DMS 273 treated with DMSO at 0.1 percent for 48 hours (cell line): ENCODE measurements at regions not wholly inside any gene's neighbourhood (a gene's known extent, or its start where the extent isn't known, plus 50 kb on each side); places are given as distances from the start of the nearest gene placed in this dataset.
"Not testable (repeated sequence)": the region's sequence is repeated elsewhere in the genome, so short reads cannot be mapped to it uniquely, and the experiment has no call there.

Experiments used
- DNase-seq: peaks from one replicate; lab custom pipeline; 2025; lab: John Stamatoyannopoulos, UW

DNA sequence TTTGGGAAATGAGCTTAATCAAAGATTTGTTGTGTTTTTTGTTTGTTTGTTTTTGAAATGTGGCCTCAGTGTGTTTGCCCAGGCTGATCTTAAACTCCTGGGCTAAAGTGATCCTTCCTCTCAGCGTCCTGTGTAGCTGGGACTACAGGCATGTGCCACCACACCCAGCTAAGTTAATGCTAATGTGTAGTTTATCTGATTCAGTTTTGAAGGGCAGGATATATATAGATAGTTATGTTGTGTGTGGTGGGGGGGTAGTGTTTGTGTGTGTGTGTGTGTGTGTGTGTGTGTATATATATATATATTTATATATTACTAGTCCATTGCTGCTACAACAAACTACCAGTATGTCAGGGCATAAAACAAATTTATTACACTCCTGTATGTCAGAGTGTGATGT lies 108.1 kb upstream of the PTPN20 start:
- DNase-seq: not testable (repeated sequence)

DNA sequence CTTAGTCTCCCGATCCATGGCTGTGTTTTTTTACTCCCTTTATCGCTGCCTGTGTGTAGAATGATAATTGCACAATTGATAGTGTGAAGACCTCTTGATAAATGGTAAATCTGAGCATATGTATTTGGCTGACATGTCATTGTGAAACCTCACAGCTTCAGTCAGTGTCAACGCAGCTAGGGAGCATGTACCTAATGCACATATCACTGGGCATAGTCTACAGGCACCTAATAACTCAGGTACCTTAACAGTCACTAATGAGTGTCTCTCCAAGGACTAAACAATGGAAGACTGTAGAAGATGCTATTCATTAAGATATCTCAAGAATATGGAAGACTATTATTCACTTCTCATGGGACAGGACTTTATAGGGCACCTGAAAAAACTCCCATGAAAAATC lies 101.0 kb upstream of the PTPN20 start:
- not testable (repeated sequence) for DNase-seq

GRCh38 chr10:46816126-46816525 lies 95.1 kb upstream of the PTPN20 start:
- DNase-seq: not testable (repeated sequence)

GRCh38 chr10:46840393-46841050 lies 70.7 kb upstream of the PTPN20 start:
- DNase-seq: not testable (repeated sequence)

DNA sequence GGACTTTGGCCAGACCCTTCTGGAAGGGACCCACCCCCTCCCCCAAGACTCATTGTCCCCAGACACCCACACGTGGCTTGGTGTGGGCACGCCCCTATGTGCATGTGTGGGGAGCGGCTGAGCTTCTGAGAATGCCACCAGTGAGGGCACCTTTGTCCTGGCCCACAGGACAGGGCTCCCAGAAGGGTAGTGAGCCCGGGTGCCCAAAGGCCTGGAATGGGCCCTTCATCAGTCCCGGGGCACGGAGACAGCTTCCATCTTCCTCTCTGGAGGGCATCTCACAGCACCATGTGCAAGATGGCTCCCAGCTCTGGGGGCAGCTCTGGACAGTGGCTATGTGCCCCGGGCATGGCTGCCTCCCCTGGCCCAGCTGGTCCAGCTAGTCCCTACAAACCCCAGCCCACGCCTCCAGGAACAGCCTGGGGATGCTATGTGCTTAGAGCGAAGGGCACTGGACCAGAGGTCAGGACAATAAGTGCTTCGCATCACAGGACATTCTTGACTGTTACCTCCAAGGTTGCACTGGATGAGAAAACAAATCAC lies 70.1 kb upstream of the PTPN20 start:
- DNase-seq: not testable (repeated sequence)

GRCh38 chr10:46845194-46845593 lies 66.0 kb upstream of the PTPN20 start:
- DNase-seq: not testable (repeated sequence)

- DNase-seq: not testable (repeated sequence)
Observed at GRCh38 chr10:46845640-46846039, 65.6 kb upstream of the PTPN20 start.

DNA sequence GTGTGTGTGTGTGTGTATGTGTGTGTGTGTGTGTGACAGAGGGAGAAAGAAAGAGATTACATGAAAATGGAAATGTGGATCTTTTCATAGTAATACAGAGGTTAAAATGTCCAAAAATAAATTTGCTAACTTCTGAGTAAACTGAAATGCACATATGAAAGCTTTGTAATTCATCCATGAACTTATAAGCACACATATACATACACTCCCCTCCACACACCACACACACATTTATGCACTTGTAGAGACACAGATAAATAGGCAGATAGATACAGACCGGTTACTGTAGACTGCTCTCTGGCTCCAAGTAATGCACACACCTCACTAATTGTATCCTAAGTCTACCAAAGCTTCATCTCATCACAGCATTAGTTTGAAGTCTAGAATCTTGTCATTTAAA lies 50.5 kb upstream of the PTPN20 start:
- not testable (repeated sequence) for DNase-seq
